Tibial artery (tissue), 4 donors: ENCODE measurements at regions not wholly inside any gene's neighbourhood (a gene's known extent, or its start where the extent isn't known, plus 50 kb on each side); places are given as distances from the start of the nearest gene placed in this dataset.

Experiments
- DNase-seq, 2 donors: peaks; one replicate each; pipeline ENCODE4 v3.0.0-alpha.2; 2019
- H3K27ac ChIP-seq, 2 donors: fragments of 200-600 bp; sonication (generic) in 1 of 2; 1 replicate in 1 of 2; 2 replicates in 1 of 2; pipeline ENCODE4 v1.5.1; 2018 to 2019; ENCODE audit warnings: mild to moderate bottlenecking in 1 of 2
- H3K27me3 ChIP-seq, 2 donors: fragments of 200-600 bp; sonication (generic) in 1 of 2; one replicate each; pipeline versions ENCODE4 v1.5.1 to v1.6.0; 2016 to 2019
- H3K36me3 ChIP-seq, 3 donors: fragments of 200-600 bp; sonication (generic) in 2 of 3; one replicate each; pipeline ENCODE4 v1.5.1; 2016 to 2019; ENCODE audit warnings: mild to moderate bottlenecking in 2 of 3
- H3K4me1 ChIP-seq, 4 donors: fragments of 200-600 bp; sonication (generic) in 2 of 4; 1 replicate in 3 of 4; 2 replicates in 1 of 4; pipeline ENCODE4 v1.5.1; 2016 to 2019
- H3K4me3 ChIP-seq, 2 donors: fragments of 200-600 bp; sonication (generic) in 1 of 2; 1 replicate in 1 of 2; 2 replicates in 1 of 2; pipeline ENCODE4 v1.5.1; 2018 to 2019; ENCODE audit warnings: mild to moderate bottlenecking in 2 of 2
- H3K9me3 ChIP-seq, 3 donors: fragments of 200-600 bp; sonication (generic) in 1 of 3; one replicate each; pipeline ENCODE4 v1.5.1; 2016 to 2019
- intact Hi-C: fragments of 100-400 bp; cut with DNase I; formaldehyde crosslinking; loops from one replicate; pipeline ENCODE4 v1.15.0; 2023; ENCODE audit warnings: low total_unique reads
- TF ChIP-seq, protein P1 (sequence below), 2 experiments: fragments of 200-600 bp in 1 of 2; fragments of 450-650 bp in 1 of 2; IDR thresholded peaks; one replicate each; pipeline ENCODE4 v1.5.1; 2017 to 2019; ENCODE audit warnings: antibody characterized with exemption in 2 of 2, mild to moderate bottlenecking in 1 of 2, moderate library complexity in 1 of 2

DNA sequence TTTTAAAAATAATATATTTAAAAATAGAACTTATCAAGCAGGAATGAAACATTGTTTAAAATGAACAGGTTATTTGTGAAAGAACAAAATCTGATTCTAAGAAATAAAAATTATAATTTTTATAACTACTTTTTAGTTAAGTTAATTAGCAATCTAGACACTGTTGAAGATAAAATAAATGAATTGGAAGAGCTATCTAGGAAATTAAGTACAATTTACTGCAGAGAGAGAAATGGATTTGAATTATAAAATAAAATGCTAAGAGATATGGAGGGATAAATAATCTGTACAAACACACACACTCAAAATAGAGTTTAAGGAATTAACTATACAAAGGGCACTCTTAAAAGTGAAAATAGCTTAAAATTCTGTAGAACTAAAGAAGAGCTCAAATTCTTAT, 1123.1 kb downstream of the PLA2G4A start:
- no peak for DNase-seq
- intact Hi-C loops: no loop called here
- TF ChIP-seq, protein P1, sequence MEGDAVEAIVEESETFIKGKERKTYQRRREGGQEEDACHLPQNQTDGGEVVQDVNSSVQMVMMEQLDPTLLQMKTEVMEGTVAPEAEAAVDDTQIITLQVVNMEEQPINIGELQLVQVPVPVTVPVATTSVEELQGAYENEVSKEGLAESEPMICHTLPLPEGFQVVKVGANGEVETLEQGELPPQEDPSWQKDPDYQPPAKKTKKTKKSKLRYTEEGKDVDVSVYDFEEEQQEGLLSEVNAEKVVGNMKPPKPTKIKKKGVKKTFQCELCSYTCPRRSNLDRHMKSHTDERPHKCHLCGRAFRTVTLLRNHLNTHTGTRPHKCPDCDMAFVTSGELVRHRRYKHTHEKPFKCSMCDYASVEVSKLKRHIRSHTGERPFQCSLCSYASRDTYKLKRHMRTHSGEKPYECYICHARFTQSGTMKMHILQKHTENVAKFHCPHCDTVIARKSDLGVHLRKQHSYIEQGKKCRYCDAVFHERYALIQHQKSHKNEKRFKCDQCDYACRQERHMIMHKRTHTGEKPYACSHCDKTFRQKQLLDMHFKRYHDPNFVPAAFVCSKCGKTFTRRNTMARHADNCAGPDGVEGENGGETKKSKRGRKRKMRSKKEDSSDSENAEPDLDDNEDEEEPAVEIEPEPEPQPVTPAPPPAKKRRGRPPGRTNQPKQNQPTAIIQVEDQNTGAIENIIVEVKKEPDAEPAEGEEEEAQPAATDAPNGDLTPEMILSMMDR (IDR thresholded peaks at IDR 0.05): no peak

DNA sequence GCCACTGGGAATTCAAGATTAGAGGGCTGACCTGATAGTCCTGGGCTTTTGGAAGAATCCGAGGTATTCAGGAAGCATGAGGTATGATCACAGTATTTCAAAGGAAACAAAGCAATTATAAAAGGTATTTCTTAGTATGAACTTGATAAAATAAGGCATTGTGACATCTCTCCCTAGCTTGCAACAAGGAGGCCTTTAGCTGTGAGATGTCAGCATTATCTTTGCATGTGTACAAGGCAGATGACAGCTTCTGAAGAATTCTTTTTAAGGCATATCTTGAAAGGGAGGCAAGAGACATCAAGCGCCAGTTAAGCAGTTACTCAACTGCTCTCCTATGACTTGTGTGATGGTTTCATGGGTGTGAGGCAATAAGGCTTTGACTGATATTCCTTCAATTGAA, 1123.7 kb downstream of the PLA2G4A start:
- no peak for DNase-seq
- no peak overlapping the region for H3K27ac ChIP-seq
- H3K4me1 ChIP-seq: no peaks in the 10 kb centered on the region
- H3K36me3 ChIP-seq: no peaks in the 10 kb centered on the region
- peaks cover 0 to 5% (median 0%) of the 10 kb centered on the region in 3 donors for H3K9me3 ChIP-seq
- intact Hi-C loops: no loop called here
- H3K4me3 ChIP-seq: no peak overlapping the region
- no peaks in the 10 kb centered on the region for H3K27me3 ChIP-seq
- TF ChIP-seq, protein P1 (IDR thresholded peaks at IDR 0.05): no peak

More for the DNA sequence above, 1123.1 kb downstream of the PLA2G4A start:
- Histone ChIP-seq H3K4me3 (no peak overlapping the region), H3K27ac (no peak overlapping the region), H3K27me3 (no peaks in the 10 kb centered on the region), H3K9me3 (peaks cover 0 to 9% (median 0%) of the 10 kb centered on the region in 3 donors), H3K4me1 (no peaks in the 10 kb centered on the region), H3K36me3 (no peaks in the 10 kb centered on the region)

DNA sequence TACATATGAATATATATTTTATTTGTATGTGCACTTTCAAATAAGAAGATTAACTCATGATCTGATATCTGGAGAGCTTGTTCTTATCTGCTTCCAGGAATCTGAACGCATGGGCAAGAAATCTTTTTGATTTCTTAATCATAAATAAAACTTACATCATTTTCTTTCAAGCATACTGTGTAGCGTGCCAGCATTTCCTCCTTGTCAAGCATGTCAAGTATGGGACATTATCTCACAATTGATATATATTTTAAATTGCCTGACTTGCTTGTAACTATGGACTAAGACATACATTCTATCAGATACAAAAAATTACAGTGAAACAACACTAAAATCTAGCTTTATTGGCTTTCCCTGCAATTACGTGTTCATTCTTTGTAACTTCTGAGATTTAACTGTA, 1128.2 kb downstream of the PLA2G4A start:
- Histone ChIP-seq H3K27ac (no peak overlapping the region), H3K4me3 (no peak overlapping the region), H3K36me3 (no peaks in the 10 kb centered on the region), H3K9me3 (peaks cover 0 to 5% (median 0%) of the 10 kb centered on the region in 3 donors), H3K4me1 (no peaks in the 10 kb centered on the region), H3K27me3 (no peaks in the 10 kb centered on the region)
- DNase-seq: no peak
- intact Hi-C loops: no loop called here
- TF ChIP-seq, protein P1 (IDR thresholded peaks at IDR 0.05): no peak

DNA sequence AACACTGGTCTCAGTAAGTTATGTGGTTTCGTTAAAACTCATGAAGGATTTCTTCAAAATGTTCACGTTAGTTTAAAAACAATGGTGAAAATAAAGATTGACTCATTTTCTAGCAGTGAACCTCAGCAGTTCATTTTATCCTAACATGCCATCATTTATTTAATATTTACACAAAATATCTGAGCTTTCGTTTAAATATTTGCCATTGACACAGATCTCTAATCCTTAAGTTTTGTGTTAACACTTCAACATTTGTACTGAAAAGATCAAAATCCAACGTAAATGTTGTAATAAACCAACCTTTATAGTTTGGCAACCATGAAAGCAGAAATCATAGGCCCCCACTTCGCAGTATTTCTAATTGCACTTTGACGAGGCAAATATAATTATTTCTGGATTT, 1129.5 kb downstream of the PLA2G4A start:
- TF ChIP-seq, protein P1 (IDR thresholded peaks at IDR 0.05): no peak
- no peak overlapping the region for H3K27ac ChIP-seq
- H3K4me3 ChIP-seq: no peak overlapping the region
- intact Hi-C loops: no loop called here
- no peaks in the 10 kb centered on the region for H3K4me1 ChIP-seq
- H3K27me3 ChIP-seq: no peaks in the 10 kb centered on the region
- DNase-seq: no peak
- H3K36me3 ChIP-seq: no peaks in the 10 kb centered on the region
- H3K9me3 ChIP-seq: no peaks in the 10 kb centered on the region

DNA sequence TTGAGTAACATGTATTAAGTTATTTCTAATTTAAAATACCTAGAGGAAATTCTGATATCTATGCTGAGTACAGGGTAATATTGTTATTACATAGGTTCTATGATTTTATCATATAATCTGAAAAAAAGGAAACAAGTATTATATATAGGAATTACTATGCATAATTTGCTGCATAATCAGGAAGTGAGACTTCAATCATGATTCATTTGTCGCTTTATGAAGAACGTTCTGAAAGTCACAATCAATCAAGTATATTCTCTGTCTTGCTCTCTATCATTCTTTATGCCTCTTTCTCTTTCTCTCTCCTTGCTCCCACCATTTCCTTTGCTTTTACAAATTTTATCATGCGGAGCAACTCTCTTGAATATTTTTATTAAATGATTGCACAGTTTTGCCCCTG, 1130.3 kb downstream of the PLA2G4A start:
- Histone ChIP-seq H3K36me3 (no peaks in the 10 kb centered on the region), H3K9me3 (no peaks in the 10 kb centered on the region), H3K27me3 (no peaks in the 10 kb centered on the region), H3K4me3 (no peak overlapping the region), H3K4me1 (no peaks in the 10 kb centered on the region), H3K27ac (no peak overlapping the region)
- intact Hi-C loops: no loop called here
- DNase-seq: no peak
- TF ChIP-seq, protein P1 (IDR thresholded peaks at IDR 0.05): no peak

DNA sequence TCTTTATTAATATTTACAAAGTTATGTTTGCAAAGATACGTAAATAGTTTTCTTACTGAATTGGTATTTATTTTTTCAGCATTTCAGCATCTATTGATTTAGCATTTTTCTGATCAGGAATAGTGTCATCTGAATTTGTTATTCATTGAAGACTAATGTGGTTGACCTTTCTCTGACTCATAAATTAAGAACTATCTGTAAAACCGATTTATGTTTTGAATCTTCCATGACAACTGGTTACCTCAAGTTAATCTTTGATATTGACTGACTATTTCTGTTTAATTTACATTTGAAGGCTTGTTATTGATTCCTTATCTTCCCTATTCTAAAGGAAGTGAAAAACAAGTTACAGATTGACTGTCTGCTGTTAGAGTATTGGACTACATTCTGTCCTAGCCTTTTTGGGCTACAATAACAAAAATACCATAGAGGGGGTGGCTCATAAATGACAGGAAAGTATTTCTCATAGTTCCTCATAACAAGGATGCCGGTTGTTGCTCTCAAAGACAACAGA, 1131.4 kb downstream of the PLA2G4A start:
- TF ChIP-seq, protein P1 (IDR thresholded peaks at IDR 0.05): no peak
- intact Hi-C loops: no loop called here

More for the DNA sequence above, 1131.4 kb downstream of the PLA2G4A start:
- Histone ChIP-seq H3K4me1 (no peaks in the 10 kb centered on the region), H3K4me3 (no peak overlapping the region), H3K36me3 (no peaks in the 10 kb centered on the region), H3K27ac (no peak overlapping the region), H3K9me3 (no peaks in the 10 kb centered on the region), H3K27me3 (no peaks in the 10 kb centered on the region)
- DNase-seq: no peak
